ENCODE measurements at regions not wholly inside any gene's neighbourhood (a gene's known extent, or its start where the extent isn't known, plus 50 kb on each side); places are given as distances from the start of the nearest gene placed in this dataset.

DNA sequence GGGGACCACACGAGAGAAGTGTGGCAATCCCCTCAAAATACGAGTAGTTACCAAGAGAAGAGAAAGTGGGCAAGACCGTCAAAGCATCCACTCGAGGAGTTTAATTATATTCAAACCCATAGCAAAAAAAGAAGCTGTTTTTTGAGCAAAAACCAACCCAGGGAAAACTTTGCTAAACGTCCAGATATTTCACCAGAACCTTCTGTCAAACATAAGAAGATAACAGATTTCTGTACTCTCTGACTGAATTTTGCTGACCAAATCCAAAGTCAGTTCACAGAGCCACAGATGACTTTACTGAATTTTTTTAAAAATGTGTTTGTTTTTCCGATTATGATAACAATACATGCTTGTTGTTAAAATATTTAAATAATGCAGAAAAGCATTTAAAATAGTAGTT, 145.6 kb upstream of the PTPN1 start:
- CTCF ChIA-PET: interaction anchor here (2.6 kb wide), 1 partner anchor 14 kb away, joined by 9 read pairs; no protein-coding TSS in a partner anchor
- 100% methylated on average over 2 of the region's 6 CpGs for WGBS (ENCODE audit: insufficient coverage)

DNA sequence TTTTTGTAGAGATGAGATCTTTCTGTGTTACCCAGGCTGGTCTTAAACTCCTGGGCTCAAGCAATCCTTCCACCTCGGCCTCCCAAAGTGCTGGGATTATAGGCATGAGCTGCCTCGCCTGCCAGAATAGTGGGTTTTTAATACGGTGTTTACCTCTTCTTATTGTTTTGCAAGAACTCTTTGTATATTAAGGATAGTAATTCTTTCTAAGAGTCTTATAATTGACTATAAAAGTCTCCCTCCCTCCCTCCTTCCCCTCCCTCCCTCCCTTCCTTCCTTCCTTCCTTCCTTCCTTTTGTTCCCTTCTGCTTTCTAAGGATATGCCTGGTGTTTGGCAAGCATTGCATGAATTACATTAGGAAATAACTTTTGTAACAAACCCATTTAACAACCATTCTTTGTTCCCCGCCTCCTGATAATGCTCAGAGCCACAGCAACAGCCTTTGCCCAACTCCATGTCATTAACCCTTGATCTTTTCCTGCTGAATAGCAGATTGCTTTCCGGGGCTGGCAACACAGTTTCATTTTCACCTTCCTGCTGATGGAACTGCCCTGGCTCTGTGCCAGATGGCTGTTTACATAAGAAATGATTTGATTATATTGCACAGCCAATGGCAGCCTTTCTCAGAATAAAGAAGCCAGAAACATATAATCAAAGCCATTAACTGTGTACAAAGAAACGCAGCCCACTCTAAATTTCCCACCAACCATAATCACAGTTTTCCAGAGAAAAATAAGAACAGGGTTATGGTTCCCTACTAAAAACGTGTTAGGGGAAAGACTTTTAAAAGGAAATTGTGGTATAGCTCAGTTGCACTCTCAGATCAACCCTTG, 143.7 kb upstream of the PTPN1 start:
- Histone ChIP-seq H3K27ac (ENCODE audit: insufficient read depth in 1 of 2, low read depth in 1 of 2, low read length in 2 of 2, poor library complexity in 1 of 2, severe bottlenecking in 2 of 2) (no peak overlapping the region), H3K4me1 (ENCODE audit: control extremely low read depth in 1 of 4, control insufficient read depth in 4 of 4, insufficient read depth in 4 of 4, low read length in 3 of 4) (peaks cover 0 to 10% (median 3%) of the 10 kb centered on the region in 4 experiments), H3K27me3 (replicated peaks in 2 of 5; ENCODE audit: control insufficient read depth in 4 of 5, insufficient read depth in 5 of 5, low read length in 4 of 5) (no peaks in the 10 kb centered on the region), H3K36me3 (ENCODE audit: control insufficient read depth in 4 of 4, insufficient read depth in 4 of 4, low read length in 3 of 4) (no peaks in the 10 kb centered on the region), H3K4me3 (ENCODE audit: control insufficient read depth in 1 of 7, extremely low read depth in 1 of 7, insufficient read depth in 4 of 7, low read depth in 2 of 7, low read length in 6 of 7) (peak overlapping the region in 1 of 7 experiments; percentile 7), H3K9me3 (ENCODE audit: control extremely low read depth in 1 of 5, control insufficient read depth in 4 of 5, insufficient read depth in 2 of 5, low read depth in 1 of 5, low read length in 4 of 5) (no peaks in the 10 kb centered on the region)
- ChIA-PET POLR2A (no interaction called here), CTCF (interaction anchor here (1.0 to 2.2 kb wide), 3 partner anchors 10 to 22 kb away, joined by 3 to 7 read pairs (median 3); no protein-coding TSS in a partner anchor)
- DNase-seq: peak; percentile 84 to 95 (median 93)
- WGBS (ENCODE audit: insufficient coverage): 33% methylated on average over 3 of the region's 7 CpGs

More for the DNA sequence above, 145.6 kb upstream of the PTPN1 start:
- H3K4me1 ChIP-seq (ENCODE audit: control extremely low read depth in 1 of 4, control insufficient read depth in 4 of 4, insufficient read depth in 4 of 4, low read length in 3 of 4): peaks cover 0 to 10% (median 3%) of the 10 kb centered on the region in 4 experiments
- POLR2A ChIA-PET: no interaction called here
- no peak overlapping the region for H3K27ac ChIP-seq (ENCODE audit: insufficient read depth in 1 of 2, low read depth in 1 of 2, low read length in 2 of 2, poor library complexity in 1 of 2, severe bottlenecking in 2 of 2)
- no peaks in the 10 kb centered on the region for H3K9me3 ChIP-seq (ENCODE audit: control extremely low read depth in 1 of 5, control insufficient read depth in 4 of 5, insufficient read depth in 2 of 5, low read depth in 1 of 5, low read length in 4 of 5)
- H3K36me3 ChIP-seq (ENCODE audit: control insufficient read depth in 4 of 4, insufficient read depth in 4 of 4, low read length in 3 of 4): no peaks in the 10 kb centered on the region
- no peaks in the 10 kb centered on the region for H3K27me3 ChIP-seq (replicated peaks in 2 of 5; ENCODE audit: control insufficient read depth in 4 of 5, insufficient read depth in 5 of 5, low read length in 4 of 5)
- no peak overlapping the region for H3K4me3 ChIP-seq (ENCODE audit: control insufficient read depth in 1 of 7, extremely low read depth in 1 of 7, insufficient read depth in 4 of 7, low read depth in 2 of 7, low read length in 6 of 7)
- no peak for DNase-seq

DNA sequence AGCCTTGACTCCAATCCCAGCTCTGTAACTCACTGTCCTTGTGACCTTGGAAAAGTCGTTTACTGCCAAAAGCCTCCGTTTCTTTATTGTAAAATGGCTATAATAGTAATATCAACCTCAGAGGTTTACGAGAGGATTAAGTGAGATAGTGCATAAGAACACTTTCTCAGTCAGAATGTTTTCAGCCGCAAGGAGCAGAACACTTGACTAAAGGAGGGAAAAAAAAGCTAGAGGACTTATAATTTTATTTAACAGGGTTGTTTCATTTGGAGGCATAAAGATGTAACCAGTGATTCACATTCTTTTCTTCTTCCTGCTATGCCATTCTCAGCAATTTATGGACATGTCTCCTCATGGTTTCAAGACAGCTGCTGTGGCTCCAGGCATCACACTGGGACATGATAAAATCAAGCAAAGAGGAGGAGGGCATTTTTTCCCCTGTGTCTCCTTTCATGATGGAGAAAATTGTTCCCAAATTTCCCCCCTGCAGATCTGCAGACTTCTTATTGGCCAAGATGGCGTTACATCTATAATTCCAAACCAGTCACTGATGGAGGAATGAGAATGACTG, 143.0 kb upstream of the PTPN1 start:
- Histone ChIP-seq H3K9me3 (ENCODE audit: control extremely low read depth in 1 of 5, control insufficient read depth in 4 of 5, insufficient read depth in 2 of 5, low read depth in 1 of 5, low read length in 4 of 5) (no peaks in the 10 kb centered on the region), H3K4me3 (ENCODE audit: control insufficient read depth in 1 of 7, extremely low read depth in 1 of 7, insufficient read depth in 4 of 7, low read depth in 2 of 7, low read length in 6 of 7) (no peak overlapping the region), H3K27me3 (replicated peaks in 2 of 5; ENCODE audit: control insufficient read depth in 4 of 5, insufficient read depth in 5 of 5, low read length in 4 of 5) (no peaks in the 10 kb centered on the region), H3K27ac (ENCODE audit: insufficient read depth in 1 of 2, low read depth in 1 of 2, low read length in 2 of 2, poor library complexity in 1 of 2, severe bottlenecking in 2 of 2) (no peak overlapping the region), H3K4me1 (ENCODE audit: control extremely low read depth in 1 of 4, control insufficient read depth in 4 of 4, insufficient read depth in 4 of 4, low read length in 3 of 4) (peaks cover 0 to 10% (median 3%) of the 10 kb centered on the region in 4 experiments), H3K36me3 (ENCODE audit: control insufficient read depth in 4 of 4, insufficient read depth in 4 of 4, low read length in 3 of 4) (no peaks in the 10 kb centered on the region)
- no peak for DNase-seq
- ChIA-PET POLR2A (no interaction called here), CTCF (interaction anchor here (1.0 to 2.2 kb wide), 5 partner anchors 10 to 95 kb away, joined by 3 to 7 read pairs (median 4); no protein-coding TSS in a partner anchor)
- 94% methylated on average over 2 of the region's 5 CpGs for WGBS (ENCODE audit: insufficient coverage)

DNA sequence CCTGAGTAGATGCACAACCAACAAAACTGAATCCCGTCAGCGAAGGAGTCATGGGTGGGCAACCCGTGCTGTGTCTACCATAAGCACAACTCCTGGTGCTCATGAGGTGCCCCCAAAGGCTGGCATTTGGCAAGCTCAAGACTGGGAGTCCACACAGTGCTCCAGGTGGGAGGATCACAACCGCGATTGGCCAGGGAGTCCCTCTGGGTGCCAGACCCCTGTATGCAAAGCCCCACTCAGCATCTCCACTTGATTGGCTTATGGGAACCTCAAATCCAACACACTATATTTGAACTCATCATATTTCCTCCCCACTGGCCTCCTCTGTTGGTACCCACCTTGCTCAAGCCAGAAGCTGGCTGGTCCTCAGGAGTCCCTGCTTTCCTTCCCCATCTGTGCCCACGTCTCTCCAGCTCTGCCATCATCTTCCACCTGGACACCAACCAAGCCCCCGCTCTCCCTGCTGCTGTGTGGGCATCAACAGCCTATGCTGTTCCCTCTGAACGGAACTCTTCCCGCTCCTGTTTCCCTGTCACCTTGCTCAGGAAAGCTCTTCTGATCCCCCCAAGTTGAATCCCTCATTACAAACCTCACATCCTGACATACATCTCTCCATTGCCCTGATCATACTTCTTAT, 142.3 kb upstream of the PTPN1 start:
- no peak for DNase-seq
- 96% methylated on average over 9 of the region's 9 CpGs for WGBS (ENCODE audit: insufficient coverage)
- ChIA-PET CTCF (interaction anchor here (0.9 to 2.2 kb wide), 5 partner anchors 9 to 97 kb away, joined by 3 to 7 read pairs (median 4); no protein-coding TSS in a partner anchor), POLR2A (no interaction called here)
- Histone ChIP-seq H3K4me3 (ENCODE audit: control insufficient read depth in 1 of 7, extremely low read depth in 1 of 7, insufficient read depth in 4 of 7, low read depth in 2 of 7, low read length in 6 of 7) (no peak overlapping the region), H3K27ac (ENCODE audit: insufficient read depth in 1 of 2, low read depth in 1 of 2, low read length in 2 of 2, poor library complexity in 1 of 2, severe bottlenecking in 2 of 2) (no peak overlapping the region), H3K36me3 (ENCODE audit: control insufficient read depth in 4 of 4, insufficient read depth in 4 of 4, low read length in 3 of 4) (no peaks in the 10 kb centered on the region), H3K27me3 (replicated peaks in 2 of 5; ENCODE audit: control insufficient read depth in 4 of 5, insufficient read depth in 5 of 5, low read length in 4 of 5) (no peaks in the 10 kb centered on the region), H3K4me1 (ENCODE audit: control extremely low read depth in 1 of 4, control insufficient read depth in 4 of 4, insufficient read depth in 4 of 4, low read length in 3 of 4) (peaks cover 0 to 10% (median 3%) of the 10 kb centered on the region in 4 experiments), H3K9me3 (ENCODE audit: control extremely low read depth in 1 of 5, control insufficient read depth in 4 of 5, insufficient read depth in 2 of 5, low read depth in 1 of 5, low read length in 4 of 5) (no peaks in the 10 kb centered on the region)

DNA sequence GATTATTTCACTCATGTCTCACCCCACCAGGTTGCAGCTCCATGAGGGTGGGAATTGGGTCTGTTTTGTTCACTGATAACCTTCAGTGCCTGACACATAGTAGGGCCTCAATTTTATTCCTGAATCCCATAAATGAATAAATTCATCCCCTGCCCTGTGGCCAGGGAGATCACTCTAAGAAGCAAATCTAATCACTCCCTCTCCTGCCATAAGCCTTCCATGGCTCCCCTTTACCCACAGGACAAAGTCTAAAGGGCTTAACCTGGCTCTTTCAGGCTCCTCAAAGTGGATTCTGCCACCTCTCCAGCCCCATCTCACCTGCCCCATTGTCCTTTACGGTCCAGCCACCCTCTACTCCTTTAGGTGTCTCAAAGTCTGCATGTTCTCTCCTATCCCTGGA, 141.8 kb upstream of the PTPN1 start:
- DNase-seq: no peak
- Histone ChIP-seq H3K27me3 (replicated peaks in 2 of 5; ENCODE audit: control insufficient read depth in 4 of 5, insufficient read depth in 5 of 5, low read length in 4 of 5) (no peaks in the 10 kb centered on the region), H3K36me3 (ENCODE audit: control insufficient read depth in 4 of 4, insufficient read depth in 4 of 4, low read length in 3 of 4) (no peaks in the 10 kb centered on the region), H3K27ac (ENCODE audit: insufficient read depth in 1 of 2, low read depth in 1 of 2, low read length in 2 of 2, poor library complexity in 1 of 2, severe bottlenecking in 2 of 2) (no peak overlapping the region), H3K4me1 (ENCODE audit: control extremely low read depth in 1 of 4, control insufficient read depth in 4 of 4, insufficient read depth in 4 of 4, low read length in 3 of 4) (peaks cover 0 to 10% (median 3%) of the 10 kb centered on the region in 4 experiments), H3K9me3 (ENCODE audit: control extremely low read depth in 1 of 5, control insufficient read depth in 4 of 5, insufficient read depth in 2 of 5, low read depth in 1 of 5, low read length in 4 of 5) (no peaks in the 10 kb centered on the region), H3K4me3 (ENCODE audit: control insufficient read depth in 1 of 7, extremely low read depth in 1 of 7, insufficient read depth in 4 of 7, low read depth in 2 of 7, low read length in 6 of 7) (no peak overlapping the region)
- 100% methylated on average over 1 of the region's 1 CpG for WGBS (ENCODE audit: insufficient coverage)
- ChIA-PET CTCF (interaction anchor here (0.9 to 2.2 kb wide), 3 partner anchors 9 to 97 kb away, joined by 3 to 7 read pairs (median 4); no protein-coding TSS in a partner anchor), POLR2A (no interaction called here)

DNA sequence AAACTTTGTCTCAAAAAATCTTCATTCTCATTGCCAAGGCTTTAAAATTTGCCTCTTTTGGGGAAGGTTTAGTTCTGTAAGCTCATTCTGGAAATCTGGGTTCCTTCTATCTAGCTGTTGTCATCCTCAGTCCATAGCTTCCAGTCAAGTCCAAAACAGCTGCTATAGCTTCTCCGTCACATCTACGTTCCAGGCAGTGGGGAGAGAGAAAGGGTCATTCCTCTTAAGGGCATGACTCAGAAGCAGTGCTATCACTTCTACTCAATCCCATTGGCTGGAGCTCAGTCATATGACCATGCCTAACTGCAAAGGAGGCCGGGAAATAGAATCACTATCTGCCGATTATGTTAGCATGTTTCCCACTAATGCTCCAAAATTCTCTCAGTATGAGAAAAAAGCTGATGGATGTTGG, 141.4 kb upstream of the PTPN1 start:
- Histone ChIP-seq H3K27ac (ENCODE audit: insufficient read depth in 1 of 2, low read depth in 1 of 2, low read length in 2 of 2, poor library complexity in 1 of 2, severe bottlenecking in 2 of 2) (no peak overlapping the region), H3K4me3 (ENCODE audit: control insufficient read depth in 1 of 7, extremely low read depth in 1 of 7, insufficient read depth in 4 of 7, low read depth in 2 of 7, low read length in 6 of 7) (no peak overlapping the region), H3K9me3 (ENCODE audit: control extremely low read depth in 1 of 5, control insufficient read depth in 4 of 5, insufficient read depth in 2 of 5, low read depth in 1 of 5, low read length in 4 of 5) (no peaks in the 10 kb centered on the region), H3K36me3 (ENCODE audit: control insufficient read depth in 4 of 4, insufficient read depth in 4 of 4, low read length in 3 of 4) (no peaks in the 10 kb centered on the region), H3K27me3 (replicated peaks in 2 of 5; ENCODE audit: control insufficient read depth in 4 of 5, insufficient read depth in 5 of 5, low read length in 4 of 5) (no peaks in the 10 kb centered on the region), H3K4me1 (ENCODE audit: control extremely low read depth in 1 of 4, control insufficient read depth in 4 of 4, insufficient read depth in 4 of 4, low read length in 3 of 4) (peaks cover 0 to 10% (median 3%) of the 10 kb centered on the region in 4 experiments)
- WGBS (ENCODE audit: insufficient coverage): 100% methylated on average over 2 of the region's 4 CpGs
- CTCF ChIA-PET: interaction anchor here (0.9 to 2.2 kb wide), 3 partner anchors 8 to 96 kb away, joined by 3 to 7 read pairs (median 4); no protein-coding TSS in a partner anchor
- POLR2A ChIA-PET: no interaction called here
- DNase-seq: no peak

Measured in common myeloid progenitor, CD34-positive (primary cell).